ENCODE measurements at regions not wholly inside any gene's neighbourhood (a gene's known extent, or its start where the extent isn't known, plus 50 kb on each side); places are given as distances from the start of the nearest gene placed in this dataset.

GRCh38 chr7:94054130-94054529 lies 50.0 kb upstream of the BET1 start:
- Histone ChIP-seq H3K79me2 (ENCODE audit: control insufficient read depth in 1 of 2, insufficient read depth in 2 of 2, low read length in 2 of 2) (no peaks in the 10 kb centered on the region), H3K36me3 (ENCODE audit: control insufficient read depth in 2 of 4, insufficient read depth in 4 of 4, low read length in 3 of 4) (no peaks in the 10 kb centered on the region), H3K4me3 (ENCODE audit: extremely low read depth in 1 of 4, insufficient read depth in 2 of 4, low read depth in 3 of 4, low read length in 4 of 4) (no peak overlapping the region), H3K23me2 (ENCODE audit: low read depth, low read length) (no peaks in the 10 kb centered on the region), H3K14ac (ENCODE audit: insufficient read length) (no peak overlapping the region), H3K4ac (replicated peaks; ENCODE audit: insufficient read length, low read depth, low read length) (no peak overlapping the region), H2AFZ (ENCODE audit: low read length) (peak overlapping the region; percentile 52; the same call in 1 of the 2 replicates), H2BK120ac (replicated peaks; ENCODE audit: low read depth, low read length) (no peak overlapping the region), H3K4me1 (replicated peaks in 1 of 4; ENCODE audit: control insufficient read depth in 3 of 4, insufficient read depth in 4 of 4, low read length in 3 of 4) (peaks cover 0 to 7% (median 2%) of the 10 kb centered on the region in 4 experiments; a peak in 3 of 7 replicates), H2BK15ac (ENCODE audit: low read length) (no peak overlapping the region), H2BK5ac (ENCODE audit: low read depth, low read length) (no peak overlapping the region), H3K56ac (replicated peaks; ENCODE audit: insufficient read length, low read depth, low read length) (no peak overlapping the region), H2BK12ac (ENCODE audit: low read depth, low read length) (no peak overlapping the region), H3K27ac (ENCODE audit: low read depth, low read length) (no peak overlapping the region), H4K8ac (ENCODE audit: extremely low read depth, insufficient read depth, low read length) (no peak overlapping the region), H2AK5ac (ENCODE audit: low read depth, low read length) (no peak overlapping the region), H4K5ac (ENCODE audit: insufficient read length, low read depth, low read length) (no peak overlapping the region), H4K91ac (replicated peaks; ENCODE audit: insufficient read length, low read length) (no peak overlapping the region), H2BK20ac (ENCODE audit: low read length) (no peak overlapping the region), H3K9ac (replicated peaks in 1 of 4; ENCODE audit: extremely low read depth in 1 of 4, low read depth in 3 of 4, low read length in 3 of 4) (no peak overlapping the region), H3K4me2 (ENCODE audit: insufficient read depth in 1 of 2, low read depth in 2 of 2, low read length in 2 of 2) (no peak overlapping the region), H3K18ac (ENCODE audit: extremely low read depth, low read length) (no peak overlapping the region), H3K79me1 (ENCODE audit: low read depth, low read length) (no peaks in the 10 kb centered on the region), H3K23ac (ENCODE audit: insufficient read length) (no peak overlapping the region), H4K20me1 (replicated peaks in 1 of 2; ENCODE audit: control insufficient read depth in 1 of 2, insufficient read depth in 2 of 2, low read length in 2 of 2) (no peaks in the 10 kb centered on the region), H3K27me3 (replicated peaks in 1 of 4; ENCODE audit: control insufficient read depth in 3 of 4, extremely low read depth in 1 of 4, insufficient read depth in 3 of 4, low read length in 3 of 4) (no peaks in the 10 kb centered on the region), H3K9me3 (ENCODE audit: insufficient read depth in 2 of 2, low read depth in 1 of 2, low read length in 1 of 2) (no peaks in the 10 kb centered on the region)
- CTCF ChIA-PET (ENCODE audit: partially characterized antibody), result interaction anchor here (0.6 to 1.6 kb wide), 3 partner anchors 20 to 37 kb away, joined by 3 to 5 read pairs (median 3); no protein-coding TSS in a partner anchor
- 74% methylated on average over 4 of the region's 4 CpGs; no CpG with 5 or more reads in 1 of the 2 experiments for WGBS, 2 experiments (ENCODE audit: extremely low coverage in 1 of 2, insufficient coverage in 1 of 2, insufficient read length in 1 of 2, insufficient replicate concordance in 2 of 2, low coverage in 1 of 2, low lambda C conversion rate in 2 of 2, missing lambda C conversion rate in 1 of 2)
- DNase-seq (ENCODE audit: low read depth in 1 of 2, low spot score in 2 of 2), result no peak
- POLR2A ChIA-PET (ENCODE audit: partially characterized antibody), result no interaction called here
- FAIRE-seq, result no peak
- TF ChIP-seq SAP30 (IDR thresholded peaks at IDR 0.05; ENCODE audit: insufficient read depth, insufficient replicate concordance, low read length) (no peak), SP4 (IDR thresholded peaks at IDR 0.05; ENCODE audit: low read length) (no peak), RFX5 (IDR thresholded peaks at IDR 0.05; ENCODE audit: borderline replicate concordance, low read depth, low read length) (no peak), PHF8 (conservative IDR thresholded peaks at IDR 0.05; ENCODE audit: low read depth, low read length) (no peak), CTBP2 (IDR thresholded peaks at IDR 0.05; ENCODE audit: borderline replicate concordance, insufficient read depth, insufficient read length, low read length) (no peak), SIRT6 (IDR thresholded peaks at IDR 0.05; ENCODE audit: low read length) (no peak), RBBP5 (IDR thresholded peaks at IDR 0.05; ENCODE audit: borderline replicate concordance, low read depth, low read length) (no peak), ATF3 (IDR thresholded peaks at IDR 0.05; ENCODE audit: insufficient read depth, low read depth, low read length) (no peak), USF2 (IDR thresholded peaks at IDR 0.05; ENCODE audit: low read length) (no peak), YY1 (IDR thresholded peaks at IDR 0.05; ENCODE audit: low read depth, low read length) (no peak), CBX5 (IDR thresholded peaks at IDR 0.05; ENCODE audit: low read depth, low read length) (no peak), RAD21 (IDR thresholded peaks at IDR 0.05 in 1 of 2, conservative IDR thresholded peaks at IDR 0.05 in 1 of 2; ENCODE audit: low read depth in 2 of 2, low read length in 2 of 2) (no peak), HDAC6 (IDR thresholded peaks at IDR 0.05; ENCODE audit: low read depth, low read length) (no peak)

All from H1 (cell line).